H1 (cell line): ENCODE measurements at regions not wholly inside any gene's neighbourhood (a gene's known extent, or its start where the extent isn't known, plus 50 kb on each side); places are given as distances from the start of the nearest gene placed in this dataset.

ENCODE experiments used
- ASH2L ChIP-seq: fragments of 200-600, 300-600 bp; sonication (generic); IDR thresholded peaks from one replicate; pipeline ENCODE4 v1.7.1; 2017; ENCODE audit warnings: low read length
- CHD7 ChIP-seq: fragments of 300-600 bp; sonication (generic); IDR thresholded peaks from 2 replicates; pipeline ENCODE4 v1.7.1; 2012; ENCODE audit warnings: low read length, moderate library complexity, mild to moderate bottlenecking, inconsistent platforms; ENCODE audit not compliant: insufficient replicate concordance
- CTBP2 ChIP-seq: IDR thresholded peaks from 2 replicates; pipeline ENCODE4 v1.7.0; 2011; ENCODE audit warnings: borderline replicate concordance, mild to moderate bottlenecking, moderate library complexity, mixed read lengths, low read length; ENCODE audit not compliant: insufficient read depth, insufficient read length
- CTCF ChIP-seq, 3 experiments: IDR thresholded peaks; 1 replicate in 2 of 3; 2 replicates in 1 of 3; pipeline versions ENCODE4 v1.5.1 to v1.6.1; 2011; ENCODE audit warnings: low read length in 3 of 3, mild to moderate bottlenecking in 3 of 3, inconsistent platforms in 2 of 3, low read depth in 1 of 3, moderate library complexity in 1 of 3; ENCODE audit not compliant: insufficient read depth in 1 of 3; ENCODE audit errors: control extremely low read depth in 1 of 3
- POLR2AphosphoS5 ChIP-seq: IDR thresholded peaks from 2 replicates; pipeline ENCODE4 v1.6.1; 2011; ENCODE audit warnings: low read depth, low read length
- RBBP5 ChIP-seq: IDR thresholded peaks from 2 replicates; pipeline ENCODE4 v1.7.1; 2012; ENCODE audit warnings: low read depth, mild to moderate bottlenecking, inconsistent platforms, low read length, moderate library complexity, borderline replicate concordance
- SIN3A ChIP-seq, 2 experiments: IDR thresholded peaks in 1 of 2; conservative IDR thresholded peaks in 1 of 2; 2 replicates each; pipeline ENCODE4 v1.6.1; 2011 to 2012; ENCODE audit warnings: low read length in 2 of 2, improper control_type of control experiment in 1 of 2, low read depth in 1 of 2, mild to moderate bottlenecking in 1 of 2
- YY1 ChIP-seq: IDR thresholded peaks from 2 replicates; pipeline ENCODE4 v1.6.1; 2011; ENCODE audit warnings: low read depth, mild to moderate bottlenecking, low read length

DNA sequence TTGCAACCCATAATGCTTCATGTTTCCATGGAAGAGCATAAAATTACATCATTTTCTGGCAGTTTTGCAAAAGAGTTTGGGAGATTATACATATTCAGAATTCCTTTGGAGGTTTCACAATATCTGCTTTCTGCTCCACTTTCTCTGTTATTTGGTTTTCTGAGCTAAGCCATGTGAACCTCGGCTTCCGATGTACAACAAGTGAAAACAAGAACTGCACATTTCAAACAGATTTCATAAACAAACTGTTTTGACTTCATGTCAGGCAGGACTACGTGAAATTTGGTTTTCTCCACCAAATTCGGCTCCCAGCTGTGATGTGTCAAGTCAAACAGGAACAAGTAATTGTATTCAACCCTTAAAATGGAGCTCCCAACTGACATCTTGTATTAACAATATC, 609.8 kb downstream of the IRX1 start (continued):
- no peak for TF ChIP-seq CTCF (IDR thresholded peaks at IDR 0.05; ENCODE audit: control extremely low read depth in 1 of 3, insufficient read depth in 1 of 3, low read depth in 1 of 3, low read length in 3 of 3)
- no peak for TF ChIP-seq SIN3A (conservative IDR thresholded peaks at IDR 0.05 in 1 of 2, IDR thresholded peaks at IDR 0.05 in 1 of 2; ENCODE audit: low read depth in 1 of 2, low read length in 2 of 2)
- TF ChIP-seq CHD7 = no peak
- TF ChIP-seq CTBP2 = no peak
- no peak for TF ChIP-seq POLR2AphosphoS5
- TF ChIP-seq ASH2L = no peak
- TF ChIP-seq RBBP5 = no peak
- no peak for TF ChIP-seq YY1
